ENCODE measurements at regions not wholly inside any gene's neighbourhood (a gene's known extent, or its start where the extent isn't known, plus 50 kb on each side); places are given as distances from the start of the nearest gene placed in this dataset.
"Not testable (repeated sequence)": the region's sequence is repeated elsewhere in the genome, so short reads cannot be mapped to it uniquely, and the experiment has no call there.

DNA sequence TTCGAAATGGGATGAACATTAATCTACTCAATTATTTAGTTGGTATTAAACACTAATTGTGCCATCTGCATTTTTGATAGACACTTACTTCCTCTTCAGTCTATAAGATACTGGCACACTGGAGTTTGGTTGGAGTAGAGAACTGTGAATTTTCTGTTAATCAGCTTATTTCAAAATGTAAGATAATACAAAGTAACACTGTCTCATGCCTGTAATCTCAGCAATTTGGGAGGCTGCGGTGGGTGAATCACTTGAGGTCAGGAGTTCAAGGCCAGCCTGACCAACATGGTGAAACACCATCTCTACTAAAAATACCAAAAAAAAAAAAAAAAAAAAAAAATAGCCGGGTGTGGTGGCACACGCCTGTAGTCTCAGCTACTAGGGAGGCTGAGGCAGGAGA lies 440.2 kb upstream of the NUDT12 start:
- not testable (repeated sequence) for DNase-seq (ENCODE audit: low spot score in 2 of 2); ATAC-seq; H3K36me3 Mint-ChIP-seq; H3K27ac Mint-ChIP-seq
- H3K9me3 Mint-ChIP-seq = peaks cover 5 to 16% of the 10 kb centered on the region in 2 donors

- DNase-seq (ENCODE audit: low spot score in 2 of 2) (no peak), ATAC-seq (no peak)
- Mint-ChIP-seq H3K36me3 (no peaks in the 10 kb centered on the region), H3K27ac (no peak overlapping the region), H3K9me3 (peaks cover 5 to 9% of the 10 kb centered on the region in 2 donors)
These were observed 438.5 kb upstream of the NUDT12 start for GRCh38 chr5:104001136-104001535.

DNA sequence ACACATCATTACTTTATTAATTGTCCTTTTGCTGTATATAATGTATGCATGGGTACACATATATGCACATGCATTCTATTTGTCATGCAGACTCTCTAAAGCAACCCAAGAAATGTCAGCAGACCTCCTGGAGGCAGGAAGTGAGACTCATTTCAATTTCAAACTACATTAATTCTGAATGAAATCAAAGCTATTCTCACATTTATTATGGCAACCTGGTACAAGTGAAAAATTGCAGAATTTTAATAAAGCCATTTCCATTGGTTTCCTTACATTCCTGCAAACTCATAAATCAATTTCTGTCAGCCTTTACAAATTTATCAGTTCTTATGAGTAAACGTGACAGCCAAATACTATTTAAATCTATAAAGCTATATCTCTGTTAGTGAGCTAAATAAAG lies 430.4 kb upstream of the NUDT12 start:
- no peaks in the 10 kb centered on the region for H3K36me3 Mint-ChIP-seq
- ATAC-seq = no peak

DNA sequence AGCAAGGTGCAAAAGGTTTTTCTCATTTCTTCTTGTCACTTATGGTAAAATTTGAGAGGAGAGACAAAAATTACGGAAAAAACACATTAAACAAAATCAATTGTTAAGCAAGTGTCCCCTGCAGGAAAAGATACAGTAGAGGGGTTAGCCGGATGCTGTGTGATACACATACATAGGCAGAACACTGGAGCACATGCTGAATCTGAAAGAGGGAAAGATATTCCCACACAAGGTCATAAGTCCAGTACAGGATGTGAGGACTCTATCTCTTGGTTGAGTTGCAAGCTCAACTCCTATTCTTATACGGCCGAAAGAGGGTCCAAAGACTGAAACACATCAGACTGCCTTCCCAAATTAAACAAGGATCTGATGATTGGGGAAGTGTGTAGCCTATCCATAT lies 427.5 kb upstream of the NUDT12 start:
- no peaks in the 10 kb centered on the region for H3K36me3 Mint-ChIP-seq

More for the DNA sequence above, 430.4 kb upstream of the NUDT12 start:
- H3K9me3 Mint-ChIP-seq = peaks cover 2% of the 10 kb centered on the region in 2 donors
- no peak overlapping the region for H3K27ac Mint-ChIP-seq
- no peak for DNase-seq (ENCODE audit: low spot score in 2 of 2)

DNA sequence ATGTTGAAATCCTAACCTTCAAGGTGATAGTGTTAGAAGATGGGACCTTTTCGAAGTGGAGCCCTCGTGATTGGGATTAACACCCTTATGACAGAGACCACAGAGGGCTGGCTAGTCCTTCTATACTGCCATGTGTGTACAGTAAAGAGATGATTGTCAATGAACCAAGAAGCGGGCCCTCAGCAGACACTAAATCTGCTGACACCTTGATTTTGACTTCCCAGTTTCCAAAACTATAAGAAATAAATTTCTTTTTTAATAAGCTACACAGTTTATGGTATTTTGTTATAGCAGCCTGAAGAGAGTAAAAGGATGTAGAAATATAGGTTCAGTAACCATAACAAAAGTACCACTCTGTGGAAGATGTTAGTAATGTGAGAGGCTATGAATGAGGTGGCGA lies 419.0 kb upstream of the NUDT12 start:
- DNase-seq (ENCODE audit: low spot score in 2 of 2) = no peak
- Mint-ChIP-seq H3K36me3 (no peaks in the 10 kb centered on the region), H3K27ac (no peak overlapping the region), H3K9me3 (peaks cover 0 to 6% of the 10 kb centered on the region in 2 donors)
- no peak for ATAC-seq

More for the DNA sequence above, 427.5 kb upstream of the NUDT12 start:
- no peak for DNase-seq (ENCODE audit: low spot score in 2 of 2)
- no peak overlapping the region for H3K27ac Mint-ChIP-seq
- peaks cover 4 to 5% of the 10 kb centered on the region in 2 donors for H3K9me3 Mint-ChIP-seq
- ATAC-seq = no peak

GRCh38 chr5:103973669-103974068 lies 411.1 kb upstream of the NUDT12 start:
- H3K9me3 Mint-ChIP-seq = peaks cover 20 to 38% of the 10 kb centered on the region in 2 donors
- no peak overlapping the region for H3K27ac Mint-ChIP-seq
- DNase-seq (ENCODE audit: low spot score in 2 of 2) (no peak), ATAC-seq (no peak)
- H3K36me3 Mint-ChIP-seq = peaks cover 0 to 11% of the 10 kb centered on the region in 2 donors

DNA sequence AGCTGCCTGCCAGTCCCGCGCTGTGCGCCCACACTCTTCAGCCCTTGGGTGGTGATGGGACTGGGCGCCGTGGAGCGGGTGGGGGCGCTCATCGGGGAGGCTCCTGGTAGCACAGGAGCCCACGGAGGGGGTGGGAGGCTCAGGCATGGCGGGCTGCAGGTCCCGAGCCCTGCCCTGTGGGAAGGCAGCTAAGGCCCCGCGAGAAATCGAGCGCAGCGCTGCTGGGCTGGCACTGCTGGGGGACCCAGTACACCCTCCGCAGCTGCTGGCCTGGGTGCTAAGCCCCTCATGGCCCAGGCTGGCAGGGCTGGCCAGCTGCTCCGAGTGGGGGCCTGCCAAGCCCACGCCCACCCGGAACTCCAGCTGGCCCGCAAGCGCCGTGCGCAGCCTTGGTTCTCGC lies 403.7 kb upstream of the NUDT12 start:
- Mint-ChIP-seq H3K9me3 (peaks cover 19 to 26% of the 10 kb centered on the region in 2 donors), H3K36me3 (peaks cover 0 to 12% of the 10 kb centered on the region in 2 donors)
- not testable (repeated sequence) for DNase-seq (ENCODE audit: low spot score in 2 of 2); H3K27ac Mint-ChIP-seq; ATAC-seq

DNA sequence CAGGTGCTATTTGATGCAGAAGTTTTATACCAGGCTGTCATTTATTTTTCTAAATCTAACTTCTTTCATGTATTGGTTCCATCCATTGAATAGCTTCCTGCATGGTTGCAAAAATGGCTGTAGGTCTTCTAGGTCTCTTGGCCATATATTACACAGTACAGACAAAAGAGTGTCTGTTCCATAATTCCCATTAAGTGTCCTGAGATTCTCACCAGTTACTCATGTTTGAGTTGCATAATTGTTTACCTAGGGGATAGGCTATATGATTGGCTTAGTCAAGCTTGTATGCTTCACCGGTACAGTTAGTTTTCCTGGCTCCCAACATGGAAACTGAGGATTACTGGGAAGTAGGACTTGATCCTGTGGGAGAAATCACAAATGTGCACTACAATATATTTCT lies 399.4 kb upstream of the NUDT12 start:
- DNase-seq (ENCODE audit: low spot score in 2 of 2) (no peak), ATAC-seq (no peak)
- H3K36me3 Mint-ChIP-seq = no peaks in the 10 kb centered on the region
- peaks cover 3 to 13% of the 10 kb centered on the region in 2 donors for H3K9me3 Mint-ChIP-seq
- H3K27ac Mint-ChIP-seq = no peak overlapping the region

DNA sequence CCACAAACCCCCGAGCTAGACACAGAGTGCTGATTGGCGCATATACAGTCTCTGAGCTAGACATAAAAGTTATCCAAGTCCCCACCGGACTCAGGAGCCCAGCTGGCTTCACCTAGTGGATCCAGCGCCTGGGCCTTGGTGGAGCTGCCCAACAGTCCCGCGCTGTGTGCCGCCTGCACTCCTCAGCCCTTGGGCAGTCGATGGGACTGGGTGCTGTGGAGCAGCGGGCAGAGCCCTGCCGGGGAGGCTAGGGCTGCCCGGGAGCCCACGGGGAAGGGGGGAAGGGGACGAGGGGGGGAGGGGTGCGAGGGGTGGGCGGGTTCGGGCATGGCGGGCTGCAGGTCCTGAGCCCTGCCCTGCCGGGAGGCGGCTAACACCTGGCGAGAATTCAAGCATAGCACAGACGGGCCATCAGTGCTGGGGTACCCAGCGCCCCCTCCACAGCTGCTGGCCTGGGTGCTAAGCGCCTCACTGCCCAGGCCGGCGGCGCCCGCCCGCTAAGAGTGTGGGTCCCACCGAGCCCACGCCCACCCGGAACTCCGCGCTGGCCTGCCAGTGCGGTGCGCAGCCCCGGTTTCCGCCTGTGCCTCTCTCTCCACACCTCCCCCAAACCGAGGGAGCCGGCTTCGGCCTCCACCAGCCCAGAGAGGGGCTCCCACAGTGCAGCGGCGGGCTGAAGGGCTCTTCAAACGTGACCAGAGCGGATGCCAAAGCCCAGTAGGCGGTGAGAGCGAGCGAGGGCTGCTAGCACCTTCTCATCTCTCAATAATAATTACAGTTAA lies 391.2 kb upstream of the NUDT12 start:
- Mint-ChIP-seq H3K9me3 (peaks cover 6 to 13% of the 10 kb centered on the region in 2 donors), H3K27ac (no peak overlapping the region), H3K36me3 (no peaks in the 10 kb centered on the region)
- ATAC-seq (no peak), DNase-seq (ENCODE audit: low spot score in 2 of 2) (no peak)

DNA sequence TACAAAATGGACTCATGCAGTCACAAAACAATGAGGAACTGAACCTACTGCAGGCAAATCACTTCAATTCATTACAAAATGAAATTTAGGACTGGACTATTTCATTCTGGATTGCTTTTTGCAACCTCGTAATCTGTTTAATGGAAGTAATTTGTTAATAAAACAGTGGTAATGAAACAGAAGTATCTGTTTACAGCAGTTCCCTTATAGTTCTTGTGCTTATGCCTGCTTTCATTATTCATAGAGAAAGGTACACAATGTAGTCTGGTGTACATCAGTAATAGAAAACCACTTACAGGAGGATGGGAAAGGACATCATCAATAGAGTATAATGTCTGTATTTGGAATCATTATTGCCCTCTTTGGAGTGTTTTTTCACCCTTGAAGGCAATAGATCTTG lies 389.2 kb upstream of the NUDT12 start:
- H3K9me3 Mint-ChIP-seq = peaks cover 6 to 13% of the 10 kb centered on the region in 2 donors
- ATAC-seq (no peak), DNase-seq (ENCODE audit: low spot score in 2 of 2) (no peak)
- H3K27ac Mint-ChIP-seq = no peak overlapping the region
- H3K36me3 Mint-ChIP-seq = no peaks in the 10 kb centered on the region

- Mint-ChIP-seq H3K27ac (no peak overlapping the region), H3K36me3 (no peaks in the 10 kb centered on the region), H3K9me3 (peaks cover 0 to 5% of the 10 kb centered on the region in 2 donors)
- ATAC-seq (no peak), DNase-seq (ENCODE audit: low spot score in 2 of 2) (no peak)
These were observed 380.6 kb upstream of the NUDT12 start for GRCh38 chr5:103943230-103943629.

DNA sequence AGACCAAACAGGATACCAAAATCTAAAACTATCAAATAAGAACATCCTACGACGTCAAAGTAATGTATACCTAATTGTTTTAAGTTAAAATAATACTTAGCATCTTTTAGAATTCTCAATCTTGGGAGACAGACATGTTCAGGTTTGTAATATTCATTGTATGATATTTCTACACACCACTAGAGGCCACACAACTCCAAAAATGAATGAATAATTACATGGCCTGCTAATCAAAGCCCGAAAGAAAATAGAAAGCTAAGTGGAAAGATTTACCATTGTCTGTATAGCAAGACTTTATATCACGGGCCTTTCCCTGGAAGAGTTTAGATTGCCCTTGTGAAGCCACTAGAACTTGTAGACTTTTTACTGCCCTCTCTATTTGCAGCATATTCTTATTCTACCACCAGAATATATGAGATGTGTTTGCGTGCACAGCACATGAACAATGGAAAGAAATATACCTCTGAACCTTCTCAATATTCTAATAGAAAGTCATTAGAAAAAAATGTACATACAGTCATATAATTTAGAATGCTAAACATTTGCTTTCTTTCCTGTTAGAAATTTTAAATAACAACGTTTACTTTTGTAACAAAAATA lies 380.1 kb upstream of the NUDT12 start:
- no peak overlapping the region for H3K27ac Mint-ChIP-seq
- H3K36me3 Mint-ChIP-seq = no peaks in the 10 kb centered on the region
- H3K9me3 Mint-ChIP-seq = peaks cover 0 to 5% of the 10 kb centered on the region in 2 donors
- DNase-seq (ENCODE audit: low spot score in 2 of 2) (no peak), ATAC-seq (no peak)

DNA sequence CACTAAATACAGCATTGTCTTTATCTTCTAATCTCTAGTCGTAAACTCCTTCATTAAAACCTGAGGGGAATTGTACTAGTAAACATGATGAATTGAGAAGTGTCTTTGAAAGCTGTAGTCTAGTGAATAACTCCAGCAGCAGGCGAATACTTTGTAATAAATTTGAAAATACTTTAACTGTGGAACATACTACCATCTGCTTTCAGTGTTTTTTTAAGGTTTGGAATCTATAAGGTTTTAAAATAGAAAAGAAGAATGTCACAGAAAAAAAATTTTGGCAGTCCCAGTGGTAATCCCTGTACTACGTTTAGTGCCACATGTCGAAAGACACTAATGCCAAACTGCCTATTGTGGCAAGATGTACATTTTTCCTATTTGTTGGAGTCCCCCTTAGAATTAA lies 379.0 kb upstream of the NUDT12 start:
- ATAC-seq (no peak), DNase-seq (ENCODE audit: low spot score in 2 of 2) (no peak)
- Mint-ChIP-seq H3K9me3 (peaks cover 0 to 5% of the 10 kb centered on the region in 2 donors), H3K27ac (no peak overlapping the region), H3K36me3 (no peaks in the 10 kb centered on the region)

DNA sequence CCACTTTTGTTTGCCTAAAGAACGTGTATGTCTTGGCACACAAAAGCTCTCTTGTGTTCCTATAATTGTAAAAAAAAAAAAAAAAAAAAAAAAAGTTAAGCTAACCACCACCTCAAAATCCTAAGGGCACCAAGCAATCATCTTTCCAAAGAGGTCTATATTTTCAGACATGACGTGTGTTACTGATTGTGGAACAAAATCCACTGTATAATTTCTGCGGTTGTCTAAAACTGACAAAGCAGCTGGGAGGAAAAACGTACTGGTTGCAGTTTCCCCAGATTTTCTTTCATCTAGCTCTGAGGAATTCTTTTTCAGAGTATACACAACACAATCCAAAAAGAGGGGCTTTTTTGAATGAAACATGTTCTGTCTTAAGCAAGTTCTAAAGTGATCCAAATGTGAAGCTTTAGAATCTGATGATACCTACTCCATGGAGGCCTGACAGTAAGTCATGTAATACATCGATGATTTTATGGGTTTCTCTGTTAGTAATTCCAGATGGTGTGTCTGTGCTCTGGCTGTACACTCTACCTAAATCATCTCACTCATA lies 375.6 kb upstream of the NUDT12 start:
- ATAC-seq (no peak), DNase-seq (ENCODE audit: low spot score in 2 of 2) (no peak)
- Mint-ChIP-seq H3K9me3 (peaks cover 1 to 10% of the 10 kb centered on the region in 2 donors), H3K36me3 (no peaks in the 10 kb centered on the region), H3K27ac (no peak overlapping the region)

GRCh38 chr5:103929338-103930013 lies 366.9 kb upstream of the NUDT12 start:
- no peaks in the 10 kb centered on the region for H3K36me3 Mint-ChIP-seq
- ATAC-seq = no peak
- no peak overlapping the region for H3K27ac Mint-ChIP-seq
- H3K9me3 Mint-ChIP-seq = peaks cover 11 to 25% of the 10 kb centered on the region in 2 donors
- DNase-seq (ENCODE audit: low spot score in 2 of 2) = no peak

DNA sequence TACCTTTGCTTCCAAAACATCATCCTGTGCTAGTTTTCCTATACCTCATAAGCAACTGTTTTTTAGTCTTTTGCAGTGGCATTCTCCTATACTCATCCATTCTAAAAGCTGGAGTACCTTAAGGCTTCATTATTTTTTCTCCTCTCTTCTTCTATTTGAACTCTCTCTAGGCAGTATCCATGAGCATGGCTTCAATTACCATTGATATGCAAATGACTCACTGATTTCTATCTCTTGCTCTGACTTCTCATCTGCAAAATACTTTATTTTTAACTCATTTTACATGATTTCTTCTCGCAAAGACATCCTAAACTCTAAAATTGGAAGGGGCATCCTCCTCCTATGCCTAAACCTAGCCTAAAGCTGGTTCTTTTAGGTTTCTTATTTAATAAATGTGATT lies 365.1 kb upstream of the NUDT12 start:
- H3K36me3 Mint-ChIP-seq = no peaks in the 10 kb centered on the region
- DNase-seq (ENCODE audit: low spot score in 2 of 2) = no peak
- peaks cover 11 to 21% of the 10 kb centered on the region in 2 donors for H3K9me3 Mint-ChIP-seq
- H3K27ac Mint-ChIP-seq = no peak overlapping the region
- no peak for ATAC-seq

DNA sequence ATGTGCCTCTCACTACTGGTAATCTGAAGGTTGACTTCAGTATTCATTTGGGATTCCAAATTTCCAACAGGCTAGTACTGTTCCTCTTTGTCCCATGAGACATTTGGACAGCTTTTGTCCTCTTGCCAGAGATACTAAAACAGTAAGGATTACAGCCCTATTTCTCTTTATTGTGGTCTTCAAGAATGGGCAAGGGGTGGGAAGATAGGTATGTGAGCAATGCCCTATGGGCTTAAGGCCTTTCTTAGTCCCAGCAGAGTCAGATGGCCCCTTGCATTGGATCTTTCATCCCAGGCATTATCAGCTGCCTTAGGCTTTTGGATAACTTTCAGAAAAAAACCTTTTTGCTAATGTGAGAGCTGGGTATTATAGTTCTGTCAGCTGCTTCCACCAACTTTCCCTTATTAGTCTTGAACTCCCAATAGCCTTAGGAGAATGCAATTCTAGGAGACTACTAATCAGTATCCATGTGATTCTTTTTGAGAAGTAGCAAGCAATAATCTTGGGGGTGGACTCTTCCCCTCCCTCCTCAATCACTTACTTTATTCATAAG lies 361.1 kb upstream of the NUDT12 start:
- Mint-ChIP-seq H3K9me3 (peaks cover 9 to 21% of the 10 kb centered on the region in 2 donors), H3K36me3 (no peaks in the 10 kb centered on the region), H3K27ac (no peak overlapping the region)
- DNase-seq (ENCODE audit: low spot score in 2 of 2) (no peak), ATAC-seq (no peak)

All from activated naive CD4-positive, alpha-beta T cell treated with anti-CD3 and anti-CD28 coated beads, Interleukin-2, amount 50 U/mL, for 72 hours (primary cell).